Immature natural killer cell (primary cell): ENCODE measurements at regions not wholly inside any gene's neighbourhood (a gene's known extent, or its start where the extent isn't known, plus 50 kb on each side); places are given as distances from the start of the nearest gene placed in this dataset.
A peak's percentile ranks its signal among the peaks of the same experiment; 100 is the strongest.
"Not testable (repeated sequence)": the region's sequence is repeated elsewhere in the genome, so short reads cannot be mapped to it uniquely, and the experiment has no call there.

Source experiments
- DNase-seq, 3 donors: peaks; one replicate each; pipeline ENCODE4 v3.0.0; 2022; ENCODE audit warnings: mixed read lengths in 1 of 3
- H3K27ac Mint-ChIP-seq, 6 donors: one replicate each; pipeline ENCODE4 v1.8.0; 2020; ENCODE audit warnings: mixed read lengths in 6 of 6, mild to moderate bottlenecking in 5 of 6, inconsistent platforms in 4 of 6, moderate library complexity in 3 of 6
- H3K27me3 Mint-ChIP-seq, 3 donors: one replicate each; pipeline ENCODE4 v1.8.0; 2020 to 2021; ENCODE audit warnings: low read depth in 3 of 3, mild to moderate bottlenecking in 3 of 3, mixed read lengths in 3 of 3, moderate library complexity in 3 of 3, inconsistent platforms in 1 of 3
- H3K36me3 Mint-ChIP-seq, 3 donors: one replicate each; pipeline ENCODE4 v1.8.0; 2020; ENCODE audit warnings: mixed read lengths in 3 of 3, inconsistent platforms in 2 of 3, mild to moderate bottlenecking in 2 of 3
- H3K4me1 Mint-ChIP-seq, 2 donors: one replicate each; pipeline ENCODE4 v1.8.0; 2020; ENCODE audit warnings: inconsistent platforms in 2 of 2, mild to moderate bottlenecking in 2 of 2, mixed read lengths in 2 of 2, moderate library complexity in 1 of 2
- H3K4me3 Mint-ChIP-seq, 5 donors: one replicate each; pipeline ENCODE4 v1.8.0; 2020; ENCODE audit warnings: mild to moderate bottlenecking in 5 of 5, mixed read lengths in 5 of 5, inconsistent platforms in 3 of 5, moderate library complexity in 3 of 5
- H3K9me3 Mint-ChIP-seq, 6 donors: one replicate each; pipeline ENCODE4 v1.8.0; 2020; ENCODE audit warnings: mild to moderate bottlenecking in 6 of 6, mixed read lengths in 6 of 6, inconsistent platforms in 4 of 6, moderate library complexity in 3 of 6

GRCh38 chr6:10138917-10139316 lies 276.0 kb downstream of the TFAP2A start:
- no peak overlapping the region for H3K4me3 Mint-ChIP-seq
- H3K27ac Mint-ChIP-seq = no peak overlapping the region
- DNase-seq = no peak
- peaks cover 0 to 3% (median 3%) of the 10 kb centered on the region in 3 donors for H3K27me3 Mint-ChIP-seq
- H3K36me3 Mint-ChIP-seq = no peaks in the 10 kb centered on the region
- no peaks in the 10 kb centered on the region for H3K4me1 Mint-ChIP-seq
- peaks cover 0 to 13% (median 2%) of the 10 kb centered on the region in 6 donors for H3K9me3 Mint-ChIP-seq

GRCh38 chr6:10136636-10137035 lies 278.2 kb downstream of the TFAP2A start:
- Mint-ChIP-seq H3K36me3 (no peaks in the 10 kb centered on the region), H3K27ac (no peak overlapping the region), H3K9me3 (peaks cover 0 to 13% (median 3%) of the 10 kb centered on the region in 6 donors), H3K27me3 (peaks cover 0 to 2% (median 0%) of the 10 kb centered on the region in 3 donors), H3K4me3 (no peak overlapping the region), H3K4me1 (no peaks in the 10 kb centered on the region)
- DNase-seq = no peak

DNA sequence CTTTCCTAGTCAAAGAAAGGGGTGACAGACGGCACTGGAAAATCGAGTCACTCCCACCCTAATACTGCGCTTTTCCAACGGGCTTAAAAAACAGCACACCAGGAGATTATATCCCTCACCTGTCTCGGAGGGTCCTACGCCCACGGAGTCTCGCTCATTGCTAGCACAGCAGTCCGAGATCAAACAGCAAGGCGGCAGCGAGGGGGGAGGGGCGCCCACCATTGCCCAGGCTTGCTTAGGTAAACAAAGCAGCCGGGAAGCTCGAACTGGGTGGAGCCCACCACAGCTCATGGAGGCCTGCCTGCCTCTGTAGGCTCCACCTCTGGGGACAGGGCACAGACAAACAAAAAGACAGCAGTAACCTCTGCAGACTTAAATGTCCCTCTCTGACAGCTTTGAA lies 280.7 kb downstream of the TFAP2A start:
- H3K27ac Mint-ChIP-seq, H3K4me3 Mint-ChIP-seq, H3K27me3 Mint-ChIP-seq, H3K4me1 Mint-ChIP-seq, H3K36me3 Mint-ChIP-seq, DNase-seq: not testable (repeated sequence)
- H3K9me3 Mint-ChIP-seq = peaks cover 0 to 23% (median under 1%) of the 10 kb centered on the region in 6 donors

DNA sequence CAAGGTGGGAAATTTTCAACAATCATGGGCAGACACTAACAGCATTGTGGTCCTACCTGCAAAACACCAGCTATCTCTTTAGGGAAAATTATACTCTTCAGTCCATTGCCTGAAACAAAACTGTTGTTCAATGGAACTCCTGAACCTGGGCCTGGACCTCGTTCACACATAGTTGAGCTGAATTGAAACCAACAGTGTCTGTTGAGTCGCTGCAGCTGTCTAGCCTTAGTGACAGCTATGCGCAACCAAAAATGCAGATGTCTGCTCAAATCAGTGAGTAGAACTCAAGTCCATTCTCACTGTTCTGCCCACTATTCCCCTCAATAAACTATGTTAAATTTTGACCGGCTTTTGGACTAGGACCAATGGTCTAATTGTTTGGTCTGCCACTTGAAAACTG lies 286.2 kb downstream of the TFAP2A start:
- Mint-ChIP-seq H3K27ac (no peak overlapping the region), H3K27me3 (peaks cover 1 to 2% (median 2%) of the 10 kb centered on the region in 3 donors), H3K4me1 (no peaks in the 10 kb centered on the region), H3K9me3 (peaks cover 3 to 14% (median 5%) of the 10 kb centered on the region in 6 donors), H3K36me3 (peaks cover 0 to 4% (median 0%) of the 10 kb centered on the region in 3 donors), H3K4me3 (no peak overlapping the region)
- DNase-seq = no peak

- Mint-ChIP-seq H3K27me3 (peaks cover 0 to 2% (median 1%) of the 10 kb centered on the region in 3 donors), H3K27ac (no peak overlapping the region), H3K36me3 (no peaks in the 10 kb centered on the region), H3K9me3 (peaks cover 4 to 8% (median 5%) of the 10 kb centered on the region in 6 donors), H3K4me1 (no peaks in the 10 kb centered on the region), H3K4me3 (no peak overlapping the region)
- no peak for DNase-seq
Measured at GRCh38 chr6:10122164-10122563, 292.7 kb downstream of the TFAP2A start.

GRCh38 chr6:10112871-10113549 lies 301.9 kb downstream of the TFAP2A start:
- Mint-ChIP-seq H3K9me3 (peaks cover 0 to 10% (median 7%) of the 10 kb centered on the region in 6 donors), H3K27me3 (peaks cover 0 to 2% (median 0%) of the 10 kb centered on the region in 3 donors), H3K36me3 (no peaks in the 10 kb centered on the region), H3K4me1 (no peaks in the 10 kb centered on the region), H3K27ac (no peak overlapping the region), H3K4me3 (no peak overlapping the region)
- DNase-seq = no peak

DNA sequence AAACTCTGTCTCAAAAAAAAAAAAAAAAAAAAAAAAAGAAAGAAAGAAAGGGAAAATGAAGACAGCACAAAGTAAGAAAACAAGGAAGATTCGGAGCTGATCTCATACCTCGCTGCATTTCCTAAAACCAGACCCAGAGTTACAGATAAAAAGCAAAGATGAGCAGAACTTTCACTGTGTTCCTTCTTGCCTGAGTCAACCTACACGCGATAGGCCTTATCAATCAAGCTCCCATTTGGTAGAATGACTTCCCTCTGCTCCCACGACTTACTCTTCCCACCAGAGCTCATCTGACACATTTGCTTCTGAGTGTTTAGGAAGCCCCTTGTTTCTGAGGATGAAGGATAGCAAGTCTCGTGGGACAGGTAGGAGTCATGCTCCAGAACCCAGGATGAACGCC lies 302.9 kb downstream of the TFAP2A start:
- no peak overlapping the region for H3K4me3 Mint-ChIP-seq

GRCh38 chr6:10101551-10102252 lies 313.2 kb downstream of the TFAP2A start:
- H3K27me3 Mint-ChIP-seq = peaks cover 0 to 5% (median 0%) of the 10 kb centered on the region in 3 donors
- no peak for DNase-seq
- H3K9me3 Mint-ChIP-seq = peaks cover 0 to 3% (median 1%) of the 10 kb centered on the region in 6 donors
- no peaks in the 10 kb centered on the region for H3K4me1 Mint-ChIP-seq
- no peaks in the 10 kb centered on the region for H3K36me3 Mint-ChIP-seq
- no peak overlapping the region for H3K4me3 Mint-ChIP-seq
- no peak overlapping the region for H3K27ac Mint-ChIP-seq

More for the DNA sequence above, 302.9 kb downstream of the TFAP2A start:
- Mint-ChIP-seq H3K9me3 (peaks cover 0 to 10% (median 7%) of the 10 kb centered on the region in 6 donors), H3K27ac (no peak overlapping the region), H3K27me3 (peaks cover 0 to 2% (median 0%) of the 10 kb centered on the region in 3 donors), H3K4me1 (no peaks in the 10 kb centered on the region), H3K36me3 (no peaks in the 10 kb centered on the region)
- DNase-seq = no peak

GRCh38 chr6:10099529-10100140 lies 315.2 kb downstream of the TFAP2A start:
- no peaks in the 10 kb centered on the region for H3K4me1 Mint-ChIP-seq
- H3K27ac Mint-ChIP-seq = no peak overlapping the region
- no peak for DNase-seq
- H3K27me3 Mint-ChIP-seq = peaks cover 0 to 5% (median 0%) of the 10 kb centered on the region in 3 donors
- peaks cover 0 to 7% (median 4%) of the 10 kb centered on the region in 6 donors for H3K9me3 Mint-ChIP-seq
- H3K36me3 Mint-ChIP-seq = no peaks in the 10 kb centered on the region
- peak overlapping the region in 1 of 5 donors; percentile 6 for H3K4me3 Mint-ChIP-seq

DNA sequence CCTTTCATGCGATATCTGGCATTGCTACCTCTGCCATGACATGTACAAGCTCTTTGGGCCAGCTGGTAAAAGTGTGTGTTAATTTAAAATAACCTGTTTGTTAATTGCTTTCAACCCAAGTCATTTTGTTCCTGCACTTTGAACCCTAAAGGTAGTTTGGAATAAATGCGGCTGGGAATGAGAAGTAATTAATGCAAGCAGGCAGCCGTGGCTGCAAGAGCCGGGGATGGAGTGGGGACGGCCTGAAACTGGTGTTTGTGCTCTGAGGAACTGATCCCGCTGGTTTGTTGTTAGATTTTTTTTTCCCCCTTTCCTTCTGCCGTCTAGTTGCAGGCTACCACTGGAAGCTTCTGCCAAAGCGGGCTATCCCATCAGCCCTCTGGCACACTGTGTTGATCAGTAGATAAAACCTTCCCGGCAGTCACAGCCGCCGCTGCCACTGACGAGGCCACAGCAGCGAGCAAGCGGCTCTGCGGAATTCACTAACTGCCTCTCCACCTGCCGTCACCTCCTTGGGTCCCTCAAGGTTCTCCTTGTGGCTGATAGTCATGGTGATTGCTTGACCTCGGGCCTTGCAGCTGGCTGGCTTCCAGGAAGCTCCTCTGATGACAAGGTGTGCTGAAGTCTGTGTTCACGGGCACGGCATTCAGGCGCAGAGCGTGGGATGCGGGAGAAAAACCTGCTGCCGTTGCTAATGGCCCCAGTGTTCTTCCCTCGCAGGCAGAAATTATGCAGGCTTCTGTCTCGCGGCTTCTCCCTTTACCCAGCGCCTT lies 315.9 kb downstream of the TFAP2A start:
- no peaks in the 10 kb centered on the region for H3K4me1 Mint-ChIP-seq
- no peak overlapping the region for H3K27ac Mint-ChIP-seq
- no peak for DNase-seq
- H3K4me3 Mint-ChIP-seq = peak overlapping the region in 1 of 5 donors; percentile 6
- H3K9me3 Mint-ChIP-seq = peaks cover 3 to 9% (median 9%) of the 10 kb centered on the region in 6 donors
- peaks cover 0 to 5% (median 2%) of the 10 kb centered on the region in 3 donors for H3K27me3 Mint-ChIP-seq
- H3K36me3 Mint-ChIP-seq = no peaks in the 10 kb centered on the region

- Mint-ChIP-seq H3K36me3 (no peaks in the 10 kb centered on the region), H3K4me3 (no peak overlapping the region), H3K4me1 (no peaks in the 10 kb centered on the region), H3K9me3 (peaks cover 8 to 14% (median 10%) of the 10 kb centered on the region in 6 donors), H3K27ac (no peak overlapping the region), H3K27me3 (peaks cover 0 to 4% (median 2%) of the 10 kb centered on the region in 3 donors)
- DNase-seq = no peak
Measured at GRCh38 chr6:10093282-10093681, 321.6 kb downstream of the TFAP2A start.

DNA sequence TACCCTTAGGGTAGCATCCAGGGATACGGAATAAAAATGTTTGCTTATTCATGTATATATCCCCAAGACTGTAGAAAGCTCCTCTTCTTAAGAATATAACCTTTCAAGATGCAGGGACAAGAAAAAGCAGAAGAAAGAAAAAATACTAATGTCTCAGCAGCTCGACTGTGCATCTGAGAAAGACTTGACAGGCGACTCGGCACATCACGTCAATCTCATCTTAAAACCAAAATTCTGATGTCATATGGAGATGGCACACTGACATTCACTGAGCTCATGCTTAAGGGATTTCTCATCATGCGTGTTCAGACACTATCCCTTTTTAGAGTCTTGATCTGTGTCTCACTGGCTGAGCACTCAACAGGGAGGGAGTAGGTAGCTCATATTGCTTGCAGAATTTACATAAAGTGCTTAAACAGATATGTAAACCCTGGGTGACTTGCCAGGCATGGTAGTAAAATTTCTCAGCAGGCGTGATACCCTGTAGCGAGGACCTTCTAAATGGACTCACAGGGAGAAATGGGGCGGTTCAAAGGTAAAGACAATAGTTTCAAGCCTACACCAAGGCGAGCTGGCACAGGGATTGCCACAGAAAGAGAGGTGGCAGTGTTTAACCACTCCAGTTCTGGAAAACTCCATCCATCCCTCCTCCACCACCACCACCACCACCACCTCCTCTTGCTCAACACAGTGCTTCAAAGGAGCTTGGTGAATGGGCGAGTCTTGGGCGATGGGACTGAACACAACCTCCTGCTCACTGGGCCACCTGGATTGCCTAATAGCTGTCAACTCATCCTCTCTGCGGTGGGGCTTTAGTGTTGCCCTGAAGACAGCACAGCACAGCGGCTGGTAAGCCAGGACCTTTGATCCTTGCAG lies 330.5 kb downstream of the TFAP2A start:
- DNase-seq = no peak
- no peaks in the 10 kb centered on the region for H3K4me1 Mint-ChIP-seq
- H3K36me3 Mint-ChIP-seq = no peaks in the 10 kb centered on the region
- H3K27ac Mint-ChIP-seq = no peak overlapping the region
- peaks cover 0 to 4% (median 2%) of the 10 kb centered on the region in 6 donors for H3K9me3 Mint-ChIP-seq
- no peak overlapping the region for H3K4me3 Mint-ChIP-seq
- H3K27me3 Mint-ChIP-seq = peaks cover 0 to 1% (median 0%) of the 10 kb centered on the region in 3 donors

GRCh38 chr6:10082385-10082784 lies 332.5 kb downstream of the TFAP2A start:
- Mint-ChIP-seq H3K4me1 (no peaks in the 10 kb centered on the region), H3K4me3 (no peak overlapping the region), H3K9me3 (peaks cover 0 to 4% (median 2%) of the 10 kb centered on the region in 6 donors), H3K27ac (no peak overlapping the region), H3K36me3 (no peaks in the 10 kb centered on the region), H3K27me3 (peaks cover 0 to 1% (median 0%) of the 10 kb centered on the region in 3 donors)
- no peak for DNase-seq
